Upper lobe of left lung (tissue), 6 donors: ENCODE measurements at regions not wholly inside any gene's neighbourhood (a gene's known extent, or its start where the extent isn't known, plus 50 kb on each side); places are given as distances from the start of the nearest gene placed in this dataset.

Experiments used
- ATAC-seq, 2 donors: fragments of 200-7000 bp; cut with Tn5 transposase; one replicate each; pipeline ENCODE4 v1.9.1; 2022; ENCODE audit warnings: mild to moderate bottlenecking in 2 of 2, moderate library complexity in 2 of 2; ENCODE audit not compliant: low FRiP score in 2 of 2
- DNase-seq, 2 donors: peaks; one replicate each; pipeline ENCODE4 v3.0.0-alpha.2; 2019 to 2020
- H3K27ac ChIP-seq, 4 donors: fragments of 200-600 bp; sonication (generic); one replicate each; pipeline ENCODE4 v1.5.1; 2016 to 2019
- H3K27me3 ChIP-seq, 4 donors: fragments of 200-600 bp; sonication (generic); one replicate each; pipeline ENCODE4 v1.5.1; 2017 to 2019
- H3K36me3 ChIP-seq, 4 donors: fragments of 200-600 bp; sonication (generic); one replicate each; pipeline ENCODE4 v1.5.1; 2016 to 2019
- H3K4me1 ChIP-seq, 4 donors: fragments of 200-600 bp; sonication (generic); one replicate each; pipeline ENCODE4 v1.5.1; 2018 to 2019
- H3K4me3 ChIP-seq, 4 donors: fragments of 200-600 bp; sonication (generic); one replicate each; pipeline ENCODE4 v1.5.1; 2017 to 2019; ENCODE audit warnings: mild to moderate bottlenecking in 2 of 4, moderate library complexity in 1 of 4
- H3K9me3 ChIP-seq, 4 donors: fragments of 200-600 bp; sonication (generic); one replicate each; pipeline ENCODE4 v1.5.1; 2018 to 2019
- CTCF ChIP-seq, 6 experiments: fragments of 450-650 bp in 4 of 6; fragments of 200-600 bp in 2 of 6; sonication (generic) in 2 of 6; IDR thresholded peaks; one replicate each; pipeline ENCODE4 v1.5.1; 2016 to 2019; ENCODE audit warnings: antibody characterized with exemption in 6 of 6
- EP300 ChIP-seq, 4 donors: sonication (generic); formaldehyde crosslinking; IDR thresholded peaks; one replicate each; pipeline ENCODE4 v1.5.1; 2017; ENCODE audit warnings: antibody characterized with exemption in 4 of 4, control low read depth in 2 of 4
- POLR2A ChIP-seq, 4 donors: fragments of 450-650 bp; IDR thresholded peaks; one replicate each; pipeline ENCODE4 v1.5.1; 2016 to 2017; ENCODE audit warnings: antibody characterized with exemption in 4 of 4, mild to moderate bottlenecking in 2 of 4
- POLR2AphosphoS5 ChIP-seq, 2 donors: sonication (generic); formaldehyde crosslinking; IDR thresholded peaks; one replicate each; pipeline ENCODE4 v1.5.1; 2017; ENCODE audit warnings: antibody characterized with exemption in 2 of 2
- WGBS, 2 donors: methylation state at CpG; one replicate each; pipeline ENCODE4 v1.1.5; 2017 to 2018; 5-methylcytosine and 5-hydroxymethylcytosine counted together
- donor health status: DM: no; HTN: no; CAD: no; lungs with moderate emphysema.
- donor health status: DM: no; HTN: yes; CAD: no; lungs with severe emphysema.

GRCh38 chr22:49576241-49577141 is 251.2 kb downstream of the BRD1 start:
- Histone ChIP-seq H3K4me3 (no peak overlapping the region), H3K27me3 (no peaks in the 10 kb centered on the region), H3K27ac (peak overlapping the region; percentile 70 to 88 (median 74)), H3K36me3 (no peaks in the 10 kb centered on the region), H3K9me3 (peaks cover 0 to 5% (median 2%) of the 10 kb centered on the region in 4 donors), H3K4me1 (peaks cover 0 to 18% (median 5%) of the 10 kb centered on the region in 4 donors)
- TF ChIP-seq POLR2A (IDR thresholded peaks at IDR 0.05) (no peak), CTCF (IDR thresholded peaks at IDR 0.05) (no peak), POLR2AphosphoS5 (IDR thresholded peaks at IDR 0.05) (no peak), EP300 (IDR thresholded peaks at IDR 0.05) (no peak)
- 82 to 87% methylated on average over 35 to 36 of the region's 36 CpGs for WGBS, 2 donors
- ATAC-seq (no peak), DNase-seq (peak in 1 of 2 donors; percentile 58)

- ATAC-seq (peak in 1 of 2 donors; percentile 43), DNase-seq (peak in 1 of 2 donors; percentile 67)
- Histone ChIP-seq H3K4me1 (peaks cover 0 to 18% (median 5%) of the 10 kb centered on the region in 4 donors), H3K9me3 (peaks cover 0 to 5% (median 2%) of the 10 kb centered on the region in 4 donors), H3K36me3 (no peaks in the 10 kb centered on the region), H3K27me3 (no peaks in the 10 kb centered on the region), H3K4me3 (no peak overlapping the region), H3K27ac (peak overlapping the region; percentile 70 to 88 (median 74))
- 87 to 90% methylated on average over 20 of the region's 20 CpGs for WGBS, 2 donors
- TF ChIP-seq POLR2AphosphoS5 (IDR thresholded peaks at IDR 0.05) (no peak), POLR2A (IDR thresholded peaks at IDR 0.05) (no peak), EP300 (IDR thresholded peaks at IDR 0.05) (no peak), CTCF (IDR thresholded peaks at IDR 0.05) (no peak)
Measured at GRCh38 chr22:49575703-49576081, 252.0 kb downstream of the BRD1 start.

DNA sequence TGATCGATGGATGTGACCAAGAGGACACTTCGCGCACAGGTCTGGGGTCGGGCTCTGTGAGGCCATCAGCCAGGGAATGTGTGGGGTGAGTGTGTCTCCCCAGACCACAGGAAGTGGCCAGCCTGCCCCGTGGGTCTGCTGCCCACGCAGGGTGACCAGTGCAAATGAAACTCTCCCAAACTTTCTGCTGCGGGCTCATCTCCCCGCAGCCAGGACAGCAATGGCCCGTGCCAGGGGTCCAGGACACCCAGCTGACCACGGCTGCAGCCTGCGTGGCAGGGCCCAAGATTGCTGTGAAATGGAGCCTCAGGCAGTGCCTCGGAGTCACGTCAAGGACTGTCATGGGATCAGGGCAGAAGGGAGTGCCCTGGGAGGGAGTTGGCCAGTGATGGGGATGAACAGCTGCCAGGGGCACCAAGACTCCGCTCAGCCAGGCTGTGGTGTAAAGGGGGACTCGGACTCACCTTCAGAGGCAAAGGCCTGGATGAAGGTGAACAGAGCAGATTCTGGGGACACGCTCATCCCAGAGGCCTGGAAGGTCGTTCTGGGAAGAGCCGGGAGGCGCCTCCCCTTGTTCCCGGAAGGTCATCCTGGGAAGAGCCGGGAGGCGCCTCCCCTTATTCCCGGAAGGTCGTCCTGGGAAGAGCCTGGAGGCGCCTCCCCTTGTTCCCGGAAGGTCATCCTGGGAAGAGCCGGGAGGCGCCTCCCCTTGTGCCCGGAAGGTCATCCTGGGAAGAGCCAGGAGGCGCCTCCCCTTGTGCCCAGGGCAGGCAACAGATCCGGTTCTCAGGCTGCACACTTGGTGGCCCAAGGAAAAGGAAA is 252.6 kb downstream of the BRD1 start:
- TF ChIP-seq EP300 (IDR thresholded peaks at IDR 0.05) (peak in 3 of 4 donors; percentile 67 to 82 (median 71)), POLR2A (IDR thresholded peaks at IDR 0.05) (no peak), POLR2AphosphoS5 (IDR thresholded peaks at IDR 0.05) (peak; percentile 46 to 67), CTCF (IDR thresholded peaks at IDR 0.05) (no peak)
- H3K9me3 ChIP-seq: peaks cover 0 to 4% (median under 1%) of the 10 kb centered on the region in 4 donors
- no peaks in the 10 kb centered on the region for H3K27me3 ChIP-seq
- H3K4me3 ChIP-seq: peak overlapping the region in 1 of 4 donors; percentile 19
- H3K36me3 ChIP-seq: no peaks in the 10 kb centered on the region
- DNase-seq: peak in 1 of 2 donors; percentile 69
- peaks cover 0 to 18% (median 5%) of the 10 kb centered on the region in 4 donors for H3K4me1 ChIP-seq
- peak overlapping the region; percentile 77 to 91 (median 78) for H3K27ac ChIP-seq
- 70 to 80% methylated on average over 25 to 31 of the region's 31 CpGs for WGBS, 2 donors
- ATAC-seq: peak in 1 of 2 donors; percentile 47

DNA sequence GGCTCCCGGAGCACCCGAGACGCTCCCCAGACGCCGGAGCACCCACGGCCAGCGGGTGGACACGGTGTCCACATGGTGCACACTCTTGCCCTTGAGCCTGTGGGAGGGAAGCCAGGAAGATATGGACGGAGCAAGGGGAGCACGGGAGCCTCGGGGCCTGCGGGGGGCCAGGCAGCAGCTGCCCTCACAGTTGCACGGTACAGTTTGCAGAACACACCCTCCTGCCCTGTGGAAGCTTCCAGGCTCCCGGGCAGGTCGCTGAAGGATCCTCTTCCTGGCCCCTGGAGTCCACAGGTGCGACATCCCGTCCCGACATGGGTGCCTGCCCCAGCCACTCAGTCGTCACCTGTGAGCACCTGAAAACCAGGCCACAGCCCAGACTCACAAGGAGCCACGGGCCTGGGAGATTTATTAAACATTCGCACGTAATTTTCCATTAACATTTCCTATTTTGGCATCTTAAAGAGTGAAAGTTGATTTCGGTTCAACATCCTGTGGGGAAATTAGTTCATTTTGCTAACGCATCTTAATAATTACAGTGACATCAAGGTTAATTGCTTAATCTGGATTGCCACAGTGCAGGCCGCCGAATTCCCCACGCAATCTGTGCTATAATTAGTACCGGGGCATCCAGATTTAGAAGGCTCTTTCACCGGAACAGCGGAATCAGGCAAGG is 253.3 kb downstream of the BRD1 start:
- no peaks in the 10 kb centered on the region for H3K27me3 ChIP-seq
- H3K4me3 ChIP-seq: no peak overlapping the region
- ATAC-seq: no peak
- 86 to 87% methylated on average over 25 to 30 of the region's 30 CpGs for WGBS, 2 donors
- DNase-seq: peak in 1 of 2 donors; percentile 73
- H3K4me1 ChIP-seq: peaks cover 0 to 18% (median 5%) of the 10 kb centered on the region in 4 donors
- TF ChIP-seq EP300 (IDR thresholded peaks at IDR 0.05): no peak
- no peak for TF ChIP-seq CTCF (IDR thresholded peaks at IDR 0.05)
- no peaks in the 10 kb centered on the region for H3K36me3 ChIP-seq
- H3K27ac ChIP-seq: peak overlapping the region; percentile 77 to 91 (median 78)
- no peaks in the 10 kb centered on the region for H3K9me3 ChIP-seq
